HG02981 (cell line): ENCODE measurements at regions not wholly inside any gene's neighbourhood (a gene's known extent, or its start where the extent isn't known, plus 50 kb on each side); places are given as distances from the start of the nearest gene placed in this dataset.
"Not testable (repeated sequence)": the region's sequence is repeated elsewhere in the genome, so short reads cannot be mapped to it uniquely, and the experiment has no call there.

Source experiments
- ATAC-seq: cut with Tn5 transposase; IDR thresholded peaks from one replicate; pipeline ENCODE4 v1.9.1; 2021; ENCODE audit warnings: mild to moderate bottlenecking, moderate library complexity; ENCODE audit not compliant: unreplicated experiment

DNA sequence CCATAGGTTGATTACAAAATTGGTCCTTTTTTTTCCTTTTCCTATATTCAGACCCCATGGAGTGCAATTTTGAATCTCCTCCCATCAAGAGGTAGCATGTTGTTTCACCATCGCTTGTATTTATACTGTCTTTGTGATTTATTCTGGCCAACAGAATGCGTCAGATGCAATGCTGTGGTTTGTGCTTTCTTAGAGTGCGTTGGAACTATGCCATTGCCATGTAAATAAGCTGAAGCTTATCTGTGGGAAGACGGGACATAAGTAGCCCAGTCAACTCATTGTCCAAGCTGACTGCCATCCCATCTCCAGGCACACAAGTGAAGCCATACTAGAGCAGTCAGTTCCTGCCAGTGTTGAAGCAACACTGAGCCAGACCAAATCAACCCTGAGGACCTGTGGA lies 1339.3 kb upstream of the GOT2 start:
- ATAC-seq, result no peak

DNA sequence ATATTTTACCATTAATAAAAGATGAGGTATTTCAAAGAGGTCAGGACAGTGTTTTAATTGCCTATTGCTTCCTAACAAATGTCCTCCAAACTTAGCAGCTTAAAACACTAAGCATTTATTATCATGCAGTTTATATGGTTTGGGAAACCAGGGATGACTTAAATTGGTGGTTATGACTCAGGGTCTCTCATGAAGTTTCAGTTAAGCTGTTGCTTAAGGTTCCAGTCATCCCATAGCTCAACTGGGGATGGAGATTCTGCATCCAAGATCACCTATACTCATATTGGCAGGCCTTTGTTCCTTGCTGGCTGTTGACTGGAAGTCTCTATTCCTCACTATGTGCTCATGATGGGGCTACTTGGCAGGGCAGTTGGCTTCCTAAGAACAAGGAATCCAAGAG lies 1329.9 kb upstream of the GOT2 start:
- no peak for ATAC-seq

- no peak for ATAC-seq
Observed at GRCh38 chr16:60061396-60061795, 1327.3 kb upstream of the GOT2 start.

DNA sequence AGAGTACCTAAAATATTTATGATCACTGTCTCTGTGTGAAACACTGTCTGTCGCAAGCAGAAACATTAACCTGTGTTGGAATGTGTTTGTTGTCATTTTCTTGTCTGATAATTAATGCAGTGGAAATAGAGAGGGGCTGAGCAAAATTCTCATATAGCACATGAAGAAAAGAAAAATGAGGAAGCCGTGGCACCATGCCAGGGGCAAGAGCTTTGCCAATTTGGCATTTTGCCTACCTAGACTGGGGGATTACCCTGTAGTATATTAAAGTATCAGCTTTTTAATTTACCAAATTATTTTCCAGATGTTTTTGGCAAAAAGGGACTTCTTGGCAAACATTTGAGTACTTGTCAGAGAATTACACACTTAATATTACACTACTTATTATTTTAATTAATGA lies 1326.6 kb upstream of the GOT2 start:
- ATAC-seq, result no peak

DNA sequence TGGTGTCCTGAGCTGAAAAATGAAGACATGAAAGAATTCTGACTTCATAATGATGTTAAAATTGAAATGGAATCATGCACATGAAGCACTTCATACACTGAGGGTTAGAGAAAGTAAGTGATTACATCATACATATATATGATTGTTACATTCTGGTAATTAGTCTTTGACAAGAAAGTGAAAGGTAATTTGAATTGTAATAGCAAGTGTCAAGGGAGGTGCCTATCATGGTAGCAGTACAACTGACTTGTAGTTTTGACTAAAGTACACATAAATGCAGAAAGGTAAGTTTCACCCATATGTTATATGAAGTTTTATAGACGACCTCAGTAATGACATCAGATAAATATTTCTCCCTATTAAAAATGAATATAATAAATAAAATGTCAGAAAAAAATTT lies 1325.0 kb upstream of the GOT2 start:
- no peak for ATAC-seq

DNA sequence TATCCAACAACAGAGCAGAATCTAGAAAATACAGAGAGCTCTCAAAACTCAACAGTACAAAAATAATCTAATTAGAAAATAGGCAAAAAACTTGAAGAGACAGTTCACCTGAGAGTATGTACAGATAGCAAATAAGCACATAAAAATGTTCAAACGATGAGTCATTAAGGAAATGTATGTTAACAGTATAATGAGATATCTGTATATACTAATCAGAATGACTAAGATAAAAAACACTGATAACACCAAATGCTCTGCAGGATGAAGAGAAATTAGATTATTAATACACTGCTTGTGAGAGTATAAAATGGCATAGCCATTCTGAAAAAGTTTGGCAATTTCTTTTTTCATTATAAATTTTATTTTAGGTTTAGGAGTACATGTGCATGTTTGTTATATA lies 1307.6 kb upstream of the GOT2 start:
- ATAC-seq, result no peak

DNA sequence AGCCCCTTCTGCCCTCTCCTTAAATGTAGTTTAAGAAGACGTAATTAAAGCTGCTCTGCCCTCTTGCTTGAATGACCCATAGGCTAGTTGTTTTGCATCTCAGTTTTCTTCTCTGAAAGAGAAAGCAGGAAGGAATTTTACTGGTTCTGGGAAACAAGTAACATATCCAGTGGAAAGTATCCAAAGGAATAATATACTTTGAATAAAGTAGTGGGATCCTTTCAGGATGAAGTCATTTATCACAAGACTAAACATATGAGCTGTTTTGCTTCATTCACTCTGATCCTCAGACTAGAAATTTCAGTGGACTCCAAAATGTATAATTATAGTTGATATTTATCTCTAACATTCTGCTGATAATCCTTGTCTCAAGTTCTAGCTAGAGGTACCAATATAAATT lies 1297.6 kb upstream of the GOT2 start:
- no peak for ATAC-seq

DNA sequence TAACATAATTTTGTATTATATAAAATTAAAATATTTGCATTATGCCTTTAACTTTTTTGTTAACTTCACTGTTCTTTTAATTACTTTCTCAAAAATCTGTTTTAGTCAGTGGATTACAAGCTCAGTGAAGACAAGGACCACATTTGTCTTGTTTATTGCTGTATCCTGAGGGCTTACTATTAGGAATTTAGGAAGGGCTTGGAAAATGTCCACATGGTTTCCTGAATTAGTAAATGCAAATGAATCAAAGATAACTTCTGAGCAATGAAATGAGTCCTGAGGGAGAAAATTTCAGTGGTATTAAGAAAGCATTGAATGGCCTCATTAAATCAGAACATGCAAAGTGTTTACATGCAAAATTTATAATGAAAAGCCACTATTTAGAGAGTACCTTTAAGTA lies 1293.2 kb upstream of the GOT2 start:
- no peak for ATAC-seq

- ATAC-seq, result no peak
Observed at GRCh38 chr16:60013076-60013475, 1279.0 kb upstream of the GOT2 start.

DNA sequence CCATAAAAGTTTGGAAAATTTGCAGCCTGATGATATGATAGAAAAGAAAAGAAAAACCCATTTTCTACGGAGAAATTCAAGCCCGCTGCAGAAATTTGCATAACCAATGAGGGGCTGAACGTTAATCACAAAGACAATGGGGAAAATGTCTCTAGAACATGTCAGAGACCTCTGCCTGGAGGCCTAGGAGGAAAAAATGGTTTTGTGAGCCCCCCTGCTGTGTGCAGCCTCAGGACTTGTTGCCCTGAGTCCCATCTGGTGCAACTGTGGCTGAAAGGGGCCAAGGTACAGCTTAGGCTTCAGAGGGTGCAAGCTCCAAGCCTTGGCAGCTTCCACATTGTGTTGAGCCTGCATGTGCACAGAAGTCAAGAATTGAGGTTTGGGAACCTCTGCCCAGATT lies 1267.4 kb upstream of the GOT2 start:
- no peak for ATAC-seq

- ATAC-seq, result no peak
Observed at GRCh38 chr16:59997706-59998105, 1263.6 kb upstream of the GOT2 start.

DNA sequence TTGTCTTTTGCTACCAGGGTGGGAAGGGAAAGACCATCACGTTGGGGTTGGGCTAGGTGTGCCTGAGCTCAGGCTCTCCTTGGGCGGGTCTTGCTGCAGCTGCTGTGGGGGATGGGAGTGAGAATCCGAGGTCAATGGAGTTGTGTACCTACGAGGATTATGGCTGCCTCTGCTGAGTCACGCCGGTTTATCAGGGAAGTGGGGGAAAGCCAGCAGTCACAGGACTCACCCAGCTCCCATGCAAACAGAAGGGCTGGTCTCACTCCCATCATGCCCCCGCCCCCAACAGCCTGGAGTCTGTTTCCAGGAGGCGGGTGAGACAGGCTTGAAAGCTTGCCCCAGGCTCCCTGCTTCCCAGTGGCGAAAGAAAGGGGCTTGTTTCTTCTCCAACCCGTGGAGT lies 1259.0 kb upstream of the GOT2 start:
- ATAC-seq, result no peak

GRCh38 chr16:59991171-59991570 lies 1257.1 kb upstream of the GOT2 start:
- no peak for ATAC-seq

GRCh38 chr16:59988591-59988990 lies 1254.5 kb upstream of the GOT2 start:
- ATAC-seq, result no peak

- no peak for ATAC-seq
Observed at GRCh38 chr16:59975953-59976352, 1241.8 kb upstream of the GOT2 start.

DNA sequence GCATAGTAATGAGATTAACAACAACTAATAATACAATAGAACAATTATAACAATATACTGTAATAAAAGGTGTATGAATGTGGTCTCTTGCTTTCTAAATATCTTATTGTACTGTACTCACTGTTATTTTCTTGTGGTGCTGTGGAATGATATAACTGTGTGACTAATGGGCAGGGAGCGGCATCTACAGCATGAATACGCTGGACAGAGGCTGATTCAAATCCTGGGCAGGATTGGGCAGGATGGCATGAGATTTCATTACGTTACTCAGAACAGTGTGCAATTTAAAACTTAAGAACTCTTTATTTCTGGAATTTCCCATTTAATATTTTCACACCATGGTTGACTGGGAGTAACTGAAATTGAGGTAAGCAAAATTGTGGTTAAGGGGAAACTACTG lies 1239.8 kb upstream of the GOT2 start:
- ATAC-seq, result no peak

DNA sequence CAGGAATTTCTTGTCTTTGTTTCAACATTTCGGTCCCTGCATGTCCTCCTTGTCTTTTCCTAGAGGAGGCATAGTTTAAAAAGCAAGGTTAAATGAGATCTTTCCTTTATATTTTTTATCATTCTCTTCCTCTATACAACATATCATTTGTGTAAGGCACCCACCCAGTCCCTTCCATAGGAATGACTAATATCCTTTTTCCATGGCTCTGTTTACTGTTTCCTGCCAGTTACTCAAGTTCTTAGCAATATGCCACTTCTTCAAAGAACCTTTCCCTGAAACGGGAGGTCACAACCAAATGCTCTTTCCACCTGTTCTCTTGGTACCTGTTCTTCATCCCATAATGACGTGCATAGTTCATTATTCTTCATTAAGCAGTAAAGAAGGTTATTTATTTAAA lies 1237.1 kb upstream of the GOT2 start:
- ATAC-seq, result no peak

DNA sequence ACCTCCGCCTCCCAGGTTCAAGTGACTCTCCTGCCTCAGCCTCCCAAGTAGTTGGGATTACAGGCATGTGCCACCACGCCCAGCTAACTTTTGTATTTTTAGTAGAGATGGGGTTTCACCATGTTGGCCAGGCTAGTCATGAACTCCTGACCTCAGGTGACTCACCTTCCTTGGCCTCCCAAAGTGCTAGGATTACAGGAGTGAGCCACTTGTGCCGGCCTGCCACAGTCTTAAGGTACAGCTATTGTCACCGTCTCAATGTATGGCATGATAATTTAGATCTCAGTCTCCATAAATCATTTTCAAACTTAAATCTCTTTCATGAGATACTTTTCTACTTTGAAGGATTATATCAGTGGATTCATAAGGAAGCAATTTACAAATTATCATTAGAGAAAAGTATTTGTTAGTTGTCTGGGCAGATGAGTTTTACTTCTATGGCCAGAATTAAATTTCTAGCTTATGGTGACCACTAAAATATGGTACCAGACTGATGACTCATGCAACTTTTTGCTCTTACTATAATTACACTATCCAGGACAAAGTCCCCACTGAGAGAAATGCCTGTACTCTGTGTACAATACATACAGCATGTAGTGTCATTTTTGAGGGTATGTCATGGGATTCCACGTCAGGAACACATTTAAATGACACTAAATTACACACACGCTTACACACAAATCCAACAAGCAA lies 1230.3 kb upstream of the GOT2 start:
- ATAC-seq, result no peak

DNA sequence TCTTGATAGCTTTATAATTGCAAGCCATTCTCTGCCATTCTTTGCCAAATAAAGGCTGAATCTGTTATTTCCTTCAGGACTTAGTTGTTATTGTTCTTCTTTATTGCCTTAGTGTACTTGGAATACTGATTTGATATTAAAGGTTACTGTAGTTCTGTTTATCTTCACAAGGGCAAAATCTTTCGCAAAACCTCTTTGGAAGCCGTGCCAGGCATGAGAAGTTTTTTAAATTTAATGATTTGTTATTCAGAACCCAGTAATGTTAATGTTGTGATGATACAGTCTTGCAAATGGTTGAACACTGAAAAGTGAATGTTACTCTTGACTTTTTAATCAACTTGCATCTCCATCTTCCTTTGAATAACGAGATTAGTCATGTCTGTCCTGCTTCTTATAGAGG lies 1225.2 kb upstream of the GOT2 start:
- ATAC-seq, result no peak

- ATAC-seq, result no peak
Observed at GRCh38 chr16:59950431-59950830, 1216.3 kb upstream of the GOT2 start.

GRCh38 chr16:59944041-59944440 lies 1209.9 kb upstream of the GOT2 start:
- ATAC-seq, result not testable (repeated sequence)

DNA sequence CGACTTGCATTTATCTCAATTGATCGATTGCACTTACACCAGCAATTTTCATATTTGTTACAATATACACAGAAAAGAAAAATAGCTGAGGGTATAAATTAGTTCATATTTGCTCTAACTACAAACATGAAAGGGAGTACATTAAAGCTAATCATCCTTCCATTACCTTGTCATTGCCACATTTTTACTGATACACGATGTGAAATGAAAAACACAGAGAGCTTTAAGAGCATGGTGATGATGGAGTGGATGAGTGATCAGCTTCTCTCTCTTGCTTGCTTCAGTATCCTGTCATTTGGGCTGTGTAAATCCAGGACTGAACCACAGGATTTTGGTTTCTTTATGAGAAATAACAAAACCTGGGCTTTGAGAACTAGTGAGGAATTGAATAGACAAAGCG lies 1207.5 kb upstream of the GOT2 start:
- no peak for ATAC-seq

DNA sequence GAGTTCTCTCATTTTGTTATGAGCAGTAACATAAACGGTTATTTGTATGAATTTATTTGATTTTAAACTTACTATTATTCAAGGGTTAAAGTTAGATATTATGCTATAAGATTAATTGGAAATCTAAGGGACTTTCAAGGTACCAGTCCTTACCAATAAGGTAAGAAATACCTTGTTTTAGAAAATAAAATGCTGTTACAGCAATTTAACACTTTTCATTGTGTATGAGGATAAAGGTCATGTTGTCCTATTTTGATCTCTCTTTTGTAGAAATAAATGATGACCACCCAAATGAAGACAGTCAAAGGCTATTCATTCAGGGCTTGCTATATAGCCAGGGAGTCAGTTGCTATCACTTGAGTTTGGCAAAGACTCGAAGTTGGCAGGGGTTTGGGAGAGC lies 1185.9 kb upstream of the GOT2 start:
- no peak for ATAC-seq
